Fibroblast of the conjunctiva (primary cell): ENCODE measurements at regions not wholly inside any gene's neighbourhood (a gene's known extent, or its start where the extent isn't known, plus 50 kb on each side); places are given as distances from the start of the nearest gene placed in this dataset.

Source experiments
- DNase-seq: peaks from one replicate; pipeline ENCODE4 v3.0.0-alpha.2; 2010; ENCODE audit warnings: low read depth

DNA sequence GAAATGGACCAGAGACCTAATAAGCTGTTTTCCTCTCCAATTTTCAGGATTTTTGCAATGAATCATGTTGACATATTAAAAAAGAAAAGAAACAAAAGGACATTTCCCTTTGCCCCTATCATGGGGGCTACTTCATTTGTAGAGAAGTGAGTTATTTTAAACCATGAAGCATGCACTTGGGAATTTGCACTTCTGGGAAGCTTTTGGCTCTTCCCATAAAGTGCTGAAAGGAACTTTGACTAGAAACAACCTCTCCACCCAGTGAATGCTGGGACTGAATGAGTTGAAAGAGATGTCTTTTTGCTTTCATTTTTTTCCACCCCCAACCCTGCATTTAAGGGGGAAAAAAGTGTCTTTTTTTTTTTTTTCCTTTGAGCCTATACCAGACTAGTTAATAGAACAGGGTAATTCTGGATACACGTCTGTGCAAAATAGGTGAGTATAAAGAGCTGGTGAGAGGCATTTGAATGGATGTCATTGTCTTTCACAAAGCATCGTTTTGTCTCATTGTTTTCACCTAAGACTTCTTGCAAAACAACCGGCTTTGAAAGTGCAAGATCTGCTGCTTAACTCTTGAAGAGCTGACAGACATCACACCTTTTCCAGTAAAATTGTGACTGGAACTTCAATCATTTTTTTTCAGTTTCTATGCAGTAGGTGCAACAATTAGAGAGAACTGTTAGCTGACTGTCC, 138.7 kb upstream of the BACH2 start:
- no peak for DNase-seq

DNA sequence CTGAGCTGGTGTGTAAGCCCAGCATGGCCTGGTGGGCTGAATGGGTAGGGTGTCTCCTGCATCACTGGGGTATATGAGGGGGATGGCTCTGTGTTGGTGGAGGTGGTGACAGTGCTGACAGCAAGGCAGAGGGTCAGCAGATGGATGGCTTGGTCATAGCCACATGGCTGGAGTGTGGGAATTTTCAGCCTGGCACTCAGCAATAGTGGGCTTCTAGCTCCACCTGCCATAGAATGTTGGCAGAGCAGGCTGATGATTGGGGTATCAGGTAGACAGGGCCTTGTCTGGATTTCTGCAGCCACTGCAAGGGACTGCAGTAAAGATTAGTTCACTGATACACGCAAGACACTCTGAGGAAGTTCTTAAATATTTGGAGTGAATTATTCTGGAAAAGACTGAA, 137.5 kb upstream of the BACH2 start:
- DNase-seq: no peak

DNA sequence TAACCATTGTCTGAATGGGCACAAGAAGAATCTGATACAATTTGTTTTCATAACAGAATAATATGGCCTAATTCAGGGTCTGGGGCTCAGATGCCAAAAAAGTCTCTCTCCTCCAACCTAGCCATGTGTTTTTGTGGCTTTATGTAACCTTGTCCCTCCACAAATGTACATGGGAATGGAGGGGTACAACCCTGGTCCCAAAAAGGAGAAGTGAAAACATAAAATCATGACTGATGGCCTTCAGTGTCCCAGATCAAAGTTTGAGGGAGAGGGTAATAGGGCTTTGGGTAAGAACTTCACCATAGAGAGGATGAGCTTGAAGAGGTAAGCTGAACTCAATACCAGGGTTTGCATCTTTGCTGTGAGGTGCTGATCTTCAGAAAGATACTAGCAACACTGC, 136.3 kb upstream of the BACH2 start:
- no peak for DNase-seq

- no peak for DNase-seq
Observed at GRCh38 chr6:90432041-90432775, 135.6 kb upstream of the BACH2 start.

- DNase-seq: no peak
Observed at GRCh38 chr6:90431576-90431975, 134.9 kb upstream of the BACH2 start.

- DNase-seq: no peak
Observed at GRCh38 chr6:90429713-90430112, 133.1 kb upstream of the BACH2 start.

GRCh38 chr6:90428514-90428913, 131.9 kb upstream of the BACH2 start:
- no peak for DNase-seq

DNA sequence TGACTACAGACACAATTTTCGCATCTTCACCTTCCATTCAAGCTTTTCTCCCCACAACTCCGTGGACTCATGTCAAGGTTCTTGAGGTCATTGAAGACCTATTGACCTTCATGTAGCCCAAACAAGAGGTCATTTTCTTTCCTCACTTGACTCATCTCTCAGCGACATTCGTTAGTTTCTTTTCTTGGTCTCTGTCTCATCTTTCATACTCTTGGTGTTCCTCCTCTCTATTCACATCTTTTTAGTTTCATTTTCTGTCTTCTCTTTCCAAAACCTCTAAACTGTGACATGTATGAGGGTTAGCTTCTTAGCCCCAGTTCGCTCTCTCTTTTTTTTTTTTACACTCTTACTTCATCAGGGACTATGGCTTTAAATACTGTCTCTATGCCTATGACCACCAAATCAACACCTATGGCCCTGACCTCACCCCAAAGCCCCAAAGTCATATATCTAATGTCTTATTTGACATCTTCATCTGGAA, 128.6 kb upstream of the BACH2 start:
- DNase-seq: no peak

- DNase-seq: no peak
Observed at GRCh38 chr6:90424580-90424979, 127.9 kb upstream of the BACH2 start.

GRCh38 chr6:90421666-90422065, 125.0 kb upstream of the BACH2 start:
- DNase-seq: no peak

GRCh38 chr6:90420500-90420899, 123.9 kb upstream of the BACH2 start:
- no peak for DNase-seq

GRCh38 chr6:90417385-90417784, 120.7 kb upstream of the BACH2 start:
- no peak for DNase-seq

DNA sequence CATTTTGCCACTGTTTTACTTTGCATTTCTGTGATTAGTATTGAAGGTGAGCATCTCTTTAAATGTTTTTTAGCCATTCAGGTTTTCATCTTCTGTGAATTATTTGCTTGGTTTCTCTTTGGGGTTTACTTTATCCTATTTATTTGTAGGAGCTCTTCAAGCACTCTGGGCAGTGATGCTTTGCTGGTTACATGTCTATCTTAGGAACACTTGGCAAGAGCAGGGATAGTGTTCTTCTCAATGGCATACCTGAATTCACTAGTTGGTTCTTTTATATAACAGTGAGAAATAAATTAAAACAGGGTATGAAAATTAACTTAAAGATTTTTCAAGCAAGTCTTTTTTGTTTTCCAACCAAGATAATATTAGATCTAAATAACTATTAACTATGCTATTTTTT, 119.7 kb upstream of the BACH2 start:
- DNase-seq: no peak

DNA sequence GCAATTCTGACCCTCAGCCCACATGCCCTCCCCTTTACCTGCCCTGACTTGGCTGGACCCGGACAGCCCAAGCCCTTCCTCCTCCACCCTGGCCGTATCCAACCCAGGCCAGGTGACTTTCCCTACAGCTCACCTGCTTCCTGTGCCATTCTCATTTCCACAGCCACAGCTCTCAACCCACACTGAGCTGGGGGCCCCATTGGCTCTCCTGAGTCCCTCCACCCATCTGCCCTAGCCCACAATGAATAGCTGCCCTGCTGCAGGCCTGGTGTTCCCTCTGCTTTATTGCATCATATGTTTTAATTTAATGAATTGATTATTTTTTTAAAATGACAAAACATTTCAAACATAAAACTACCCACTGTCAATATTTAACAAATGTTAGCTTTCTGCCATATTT, 118.5 kb upstream of the BACH2 start:
- no peak for DNase-seq

DNA sequence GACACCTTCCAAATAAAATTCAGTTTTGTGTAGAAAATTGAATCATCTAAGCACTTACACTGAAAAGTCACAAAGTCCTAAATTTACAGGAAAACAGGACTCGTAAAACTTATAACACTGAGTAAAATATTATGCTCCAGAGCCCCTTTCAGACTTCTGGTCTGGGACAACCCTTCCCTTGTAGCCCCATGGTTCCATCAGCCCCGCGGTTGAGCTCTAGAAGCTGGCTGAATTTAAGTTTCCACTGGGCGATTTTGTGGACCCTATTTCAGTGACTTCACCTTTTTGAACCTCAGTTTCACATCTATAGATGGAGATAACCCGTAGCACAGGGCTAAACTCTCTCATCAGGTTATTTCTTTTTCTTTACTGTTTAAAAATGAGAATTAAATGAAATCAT, 117.7 kb upstream of the BACH2 start:
- no peak for DNase-seq

DNA sequence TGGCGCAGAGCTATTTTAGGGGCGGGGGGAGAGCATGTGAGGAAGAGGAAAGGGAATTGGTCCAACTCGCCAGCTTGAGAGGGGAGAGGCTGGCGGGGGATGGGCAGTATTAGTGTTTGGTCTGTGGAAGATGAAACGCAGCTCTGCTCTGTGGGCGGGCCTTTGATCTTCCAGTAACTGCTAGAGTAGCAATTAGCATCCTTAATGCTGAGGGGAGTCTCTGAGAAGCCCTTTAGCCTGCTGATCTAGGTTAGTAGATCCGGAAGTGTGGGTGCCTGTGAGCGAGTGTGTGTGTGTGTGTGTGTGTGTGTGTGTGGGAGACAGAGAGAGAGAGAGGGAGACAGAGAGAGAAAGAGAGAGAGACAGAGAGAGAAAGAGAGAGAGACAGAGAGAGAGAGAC, 117.2 kb upstream of the BACH2 start:
- no peak for DNase-seq

DNA sequence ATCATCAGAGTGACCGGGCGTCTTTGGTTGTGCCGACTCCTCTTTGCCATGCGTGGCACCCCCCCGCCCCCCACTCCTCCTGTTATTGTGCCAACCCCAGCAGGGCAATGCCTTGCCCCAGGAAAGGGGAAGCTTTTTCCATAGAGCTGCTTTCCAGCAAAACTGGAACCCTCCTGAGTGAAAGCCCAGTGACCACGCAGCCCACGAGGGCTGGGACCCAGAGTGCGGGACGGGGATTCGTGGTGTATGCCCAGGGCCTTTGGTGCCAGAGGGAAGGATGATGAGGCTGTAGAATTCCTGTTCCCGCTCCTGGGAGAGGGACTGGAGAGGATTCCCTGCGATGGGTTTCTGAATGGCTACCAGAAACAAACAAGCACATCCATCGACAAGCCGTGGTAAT, 116.8 kb upstream of the BACH2 start:
- no peak for DNase-seq

DNA sequence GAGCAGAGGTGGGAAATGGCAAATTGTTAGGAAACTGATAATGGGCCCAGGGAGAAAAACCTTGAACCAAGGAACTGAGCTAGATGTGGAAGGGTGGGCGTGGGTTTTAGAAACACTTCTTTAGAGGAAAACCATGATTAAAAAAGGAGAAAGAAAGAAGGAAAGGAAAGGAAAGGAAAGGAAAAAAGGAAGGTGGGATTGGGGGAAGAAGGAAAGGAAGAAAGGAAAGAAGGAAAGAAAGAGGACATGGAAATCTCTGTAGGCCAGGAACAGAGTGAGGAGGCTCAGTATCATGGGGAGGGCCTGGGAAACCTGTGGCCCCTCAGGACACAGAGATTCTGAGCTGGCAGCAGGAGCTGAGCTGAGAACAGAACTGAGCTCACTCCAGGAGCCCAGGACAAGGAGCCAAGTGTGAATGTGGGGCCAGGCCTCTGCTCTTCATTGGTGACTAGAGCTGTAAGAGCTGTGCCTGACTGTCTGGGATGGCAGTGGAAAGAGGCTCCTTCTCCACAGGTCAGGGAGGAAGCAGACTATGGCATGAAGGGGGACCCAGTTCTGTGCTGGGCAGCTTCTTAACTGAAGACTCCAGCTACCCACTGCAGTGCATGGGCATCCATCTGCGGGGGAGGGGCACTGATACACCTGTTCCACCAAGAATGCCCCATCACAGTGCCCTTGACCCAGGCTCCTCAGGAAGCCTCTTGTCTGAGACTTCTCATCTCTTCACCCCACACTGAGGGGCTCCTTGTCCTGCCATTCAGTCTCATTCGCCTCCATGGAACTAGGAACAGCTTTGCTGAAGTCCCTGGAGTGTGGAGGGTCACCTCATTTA, 116.1 kb upstream of the BACH2 start:
- DNase-seq: no peak

- no peak for DNase-seq
Observed at GRCh38 chr6:90411292-90411781, 114.7 kb upstream of the BACH2 start.

- DNase-seq: no peak
Observed at GRCh38 chr6:90409700-90410099, 113.1 kb upstream of the BACH2 start.

GRCh38 chr6:90406957-90407356, 110.3 kb upstream of the BACH2 start:
- DNase-seq: no peak

- no peak for DNase-seq
Observed at GRCh38 chr6:90406142-90406794, 109.6 kb upstream of the BACH2 start.
